Gastroesophageal sphincter (tissue), 3 donors: ENCODE measurements at regions not wholly inside any gene's neighbourhood (a gene's known extent, or its start where the extent isn't known, plus 50 kb on each side); places are given as distances from the start of the nearest gene placed in this dataset.

Source experiments
- POLR2A ChIP-seq, 2 donors: fragments of 450-650 bp; IDR thresholded peaks; one replicate each; pipeline ENCODE4 v1.6.1; 2017; ENCODE audit warnings: antibody characterized with exemption in 2 of 2, mild to moderate bottlenecking in 2 of 2, moderate library complexity in 1 of 2
- TF ChIP-seq, protein P1 (sequence below), 4 experiments: fragments of 200-600 bp in 2 of 4; fragments of 450-650 bp in 2 of 4; sonication (generic) in 1 of 4; IDR thresholded peaks; one replicate each; pipeline ENCODE4 v1.5.1; 2017 to 2019; ENCODE audit warnings: antibody characterized with exemption in 4 of 4, mild to moderate bottlenecking in 2 of 4, moderate library complexity in 2 of 4

DNA sequence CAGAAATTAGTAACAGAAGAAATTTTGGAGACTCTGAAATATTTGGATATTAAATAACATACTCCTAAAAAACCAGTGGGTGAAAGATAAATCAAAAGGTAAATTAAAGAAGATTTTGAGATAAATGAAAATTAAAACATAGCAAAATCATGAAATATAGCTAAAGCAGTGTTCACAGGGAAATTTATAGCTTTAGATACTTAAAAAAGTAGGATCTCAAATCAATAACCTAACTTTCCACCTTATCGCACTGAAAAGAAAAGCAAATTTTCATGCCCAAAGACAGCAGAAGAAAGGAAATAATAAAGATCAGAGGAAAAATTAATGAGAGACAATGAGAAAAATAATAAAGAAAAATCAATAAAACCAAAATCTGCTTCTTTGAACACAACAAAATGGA lies 135.1 kb upstream of the KLF7 start:
- TF ChIP-seq, protein P1, sequence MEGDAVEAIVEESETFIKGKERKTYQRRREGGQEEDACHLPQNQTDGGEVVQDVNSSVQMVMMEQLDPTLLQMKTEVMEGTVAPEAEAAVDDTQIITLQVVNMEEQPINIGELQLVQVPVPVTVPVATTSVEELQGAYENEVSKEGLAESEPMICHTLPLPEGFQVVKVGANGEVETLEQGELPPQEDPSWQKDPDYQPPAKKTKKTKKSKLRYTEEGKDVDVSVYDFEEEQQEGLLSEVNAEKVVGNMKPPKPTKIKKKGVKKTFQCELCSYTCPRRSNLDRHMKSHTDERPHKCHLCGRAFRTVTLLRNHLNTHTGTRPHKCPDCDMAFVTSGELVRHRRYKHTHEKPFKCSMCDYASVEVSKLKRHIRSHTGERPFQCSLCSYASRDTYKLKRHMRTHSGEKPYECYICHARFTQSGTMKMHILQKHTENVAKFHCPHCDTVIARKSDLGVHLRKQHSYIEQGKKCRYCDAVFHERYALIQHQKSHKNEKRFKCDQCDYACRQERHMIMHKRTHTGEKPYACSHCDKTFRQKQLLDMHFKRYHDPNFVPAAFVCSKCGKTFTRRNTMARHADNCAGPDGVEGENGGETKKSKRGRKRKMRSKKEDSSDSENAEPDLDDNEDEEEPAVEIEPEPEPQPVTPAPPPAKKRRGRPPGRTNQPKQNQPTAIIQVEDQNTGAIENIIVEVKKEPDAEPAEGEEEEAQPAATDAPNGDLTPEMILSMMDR (IDR thresholded peaks at IDR 0.05): no peak
- no peak for TF ChIP-seq POLR2A (IDR thresholded peaks at IDR 0.05)
